HG03354 (cell line): ENCODE measurements at regions not wholly inside any gene's neighbourhood (a gene's known extent, or its start where the extent isn't known, plus 50 kb on each side); places are given as distances from the start of the nearest gene placed in this dataset.

Experiments used
- ATAC-seq: cut with Tn5 transposase; IDR thresholded peaks from one replicate; pipeline ENCODE4 v1.9.1; 2021; ENCODE audit warnings: mild to moderate bottlenecking; ENCODE audit not compliant: unreplicated experiment, poor library complexity, severe bottlenecking

GRCh38 chr4:17309567-17310268 lies 202.2 kb downstream of the QDPR start:
- peak; percentile 22 for ATAC-seq

GRCh38 chr4:17301869-17302268 lies 210.0 kb downstream of the QDPR start:
- no peak for ATAC-seq

GRCh38 chr4:17301266-17301665 lies 210.6 kb downstream of the QDPR start:
- ATAC-seq: no peak

- no peak for ATAC-seq
These were observed 214.7 kb downstream of the QDPR start for GRCh38 chr4:17296921-17297890.

GRCh38 chr4:17293901-17294300 lies 218.0 kb downstream of the QDPR start:
- no peak for ATAC-seq

GRCh38 chr4:17288151-17288550 lies 223.7 kb downstream of the QDPR start:
- ATAC-seq: no peak

GRCh38 chr4:17286752-17287460 lies 225.0 kb downstream of the QDPR start:
- ATAC-seq: no peak

GRCh38 chr4:17285747-17286146 lies 226.1 kb downstream of the QDPR start:
- ATAC-seq: no peak

GRCh38 chr4:17284323-17285175 lies 227.3 kb downstream of the QDPR start:
- no peak for ATAC-seq

GRCh38 chr4:17283832-17284231 lies 228.1 kb downstream of the QDPR start:
- no peak for ATAC-seq

GRCh38 chr4:17283251-17283650 lies 228.6 kb downstream of the QDPR start:
- ATAC-seq: no peak

- ATAC-seq: no peak
These were observed 231.4 kb downstream of the QDPR start for GRCh38 chr4:17280261-17281018.

- ATAC-seq: no peak
These were observed 235.1 kb downstream of the QDPR start for GRCh38 chr4:17276776-17277175.

GRCh38 chr4:17275836-17276235 lies 236.1 kb downstream of the QDPR start:
- no peak for ATAC-seq

GRCh38 chr4:17273047-17273446 lies 238.8 kb downstream of the QDPR start:
- ATAC-seq: no peak

GRCh38 chr4:17272154-17272553 lies 239.7 kb downstream of the QDPR start:
- ATAC-seq: no peak

- no peak for ATAC-seq
These were observed 246.2 kb downstream of the QDPR start for GRCh38 chr4:17265653-17266052.

GRCh38 chr4:17265139-17265538 lies 246.8 kb downstream of the QDPR start:
- no peak for ATAC-seq
